Lower lobe of right lung (tissue), 2 donors: ENCODE measurements at regions not wholly inside any gene's neighbourhood (a gene's known extent, or its start where the extent isn't known, plus 50 kb on each side); places are given as distances from the start of the nearest gene placed in this dataset.

Experiments used
- ATAC-seq, 2 donors: fragments of 200-7000 bp; cut with Tn5 transposase; one replicate each; pipeline ENCODE4 v1.9.1; 2020 to 2022; ENCODE audit warnings: mild to moderate bottlenecking in 2 of 2, moderate library complexity in 2 of 2
- DNase-seq: peaks from one replicate; pipeline ENCODE4 v3.0.0-alpha.2; 2020
- H3K27ac ChIP-seq: fragments of 200-600 bp; one replicate; pipeline ENCODE4 v1.8.0; 2022
- H3K27me3 ChIP-seq: fragments of 200-600 bp; one replicate; pipeline ENCODE4 v1.8.0; 2022; ENCODE audit warnings: low read depth
- H3K36me3 ChIP-seq: fragments of 200-600 bp; one replicate; pipeline ENCODE4 v1.8.0; 2022; ENCODE audit warnings: mild to moderate bottlenecking
- H3K4me1 ChIP-seq: fragments of 200-600 bp; one replicate; pipeline ENCODE4 v1.8.0; 2022
- H3K4me3 ChIP-seq: fragments of 200-600 bp; one replicate; pipeline ENCODE4 v1.8.0; 2022; ENCODE audit warnings: mild to moderate bottlenecking
- H3K9me3 ChIP-seq: fragments of 200-600 bp; one replicate; pipeline ENCODE4 v1.8.0; 2022
- intact Hi-C: fragments of 100-400 bp; cut with DNase I; formaldehyde crosslinking; loops from one replicate; pipeline ENCODE4 v1.11.0; 2022
- TF ChIP-seq, protein P1 (sequence below): fragments of 200-600 bp; IDR thresholded peaks from one replicate; pipeline ENCODE4 v1.8.0; 2022; ENCODE audit warnings: antibody characterized with exemption, mild to moderate bottlenecking
- donor health status: DM: no; HTN: yes; CAD: no; lungs with severe emphysema.

DNA sequence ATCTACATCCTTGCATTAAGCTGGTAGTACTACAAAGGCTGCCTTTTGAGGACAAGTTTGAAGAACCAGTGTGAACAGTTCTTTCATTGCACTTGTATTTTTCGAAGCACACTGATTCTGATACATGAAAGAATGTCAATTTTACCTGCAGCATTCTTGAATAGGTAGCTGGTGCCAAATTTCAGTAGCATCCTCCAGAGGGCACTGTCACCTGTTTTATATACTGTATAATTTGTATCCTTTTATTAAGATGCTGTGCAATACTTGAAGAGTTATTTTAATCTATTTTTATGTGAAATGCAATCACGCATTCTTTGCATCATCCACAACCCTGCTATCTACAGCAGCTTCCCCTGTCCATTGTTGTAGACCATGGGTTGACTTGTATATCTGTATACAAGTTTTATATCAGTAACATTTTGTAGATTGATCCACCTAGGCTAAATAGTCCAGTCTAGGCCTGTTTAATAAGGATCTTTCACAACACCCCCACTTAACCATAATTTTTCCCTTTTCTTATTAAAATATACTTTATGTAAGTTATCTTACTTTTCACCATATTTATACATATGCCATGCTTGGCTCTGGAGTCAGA lies 325.7 kb downstream of the PCDH7 start:
- ATAC-seq, result no peak
- Histone ChIP-seq H3K4me1 (no peaks in the 10 kb centered on the region), H3K27ac (no peak overlapping the region), H3K4me3 (no peak overlapping the region), H3K9me3 (no peaks in the 10 kb centered on the region), H3K27me3 (no peaks in the 10 kb centered on the region), H3K36me3 (no peaks in the 10 kb centered on the region)
- intact Hi-C loops, result no loop called here
- DNase-seq, result no peak
- TF ChIP-seq, protein P1, sequence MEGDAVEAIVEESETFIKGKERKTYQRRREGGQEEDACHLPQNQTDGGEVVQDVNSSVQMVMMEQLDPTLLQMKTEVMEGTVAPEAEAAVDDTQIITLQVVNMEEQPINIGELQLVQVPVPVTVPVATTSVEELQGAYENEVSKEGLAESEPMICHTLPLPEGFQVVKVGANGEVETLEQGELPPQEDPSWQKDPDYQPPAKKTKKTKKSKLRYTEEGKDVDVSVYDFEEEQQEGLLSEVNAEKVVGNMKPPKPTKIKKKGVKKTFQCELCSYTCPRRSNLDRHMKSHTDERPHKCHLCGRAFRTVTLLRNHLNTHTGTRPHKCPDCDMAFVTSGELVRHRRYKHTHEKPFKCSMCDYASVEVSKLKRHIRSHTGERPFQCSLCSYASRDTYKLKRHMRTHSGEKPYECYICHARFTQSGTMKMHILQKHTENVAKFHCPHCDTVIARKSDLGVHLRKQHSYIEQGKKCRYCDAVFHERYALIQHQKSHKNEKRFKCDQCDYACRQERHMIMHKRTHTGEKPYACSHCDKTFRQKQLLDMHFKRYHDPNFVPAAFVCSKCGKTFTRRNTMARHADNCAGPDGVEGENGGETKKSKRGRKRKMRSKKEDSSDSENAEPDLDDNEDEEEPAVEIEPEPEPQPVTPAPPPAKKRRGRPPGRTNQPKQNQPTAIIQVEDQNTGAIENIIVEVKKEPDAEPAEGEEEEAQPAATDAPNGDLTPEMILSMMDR, result peak; percentile 38

DNA sequence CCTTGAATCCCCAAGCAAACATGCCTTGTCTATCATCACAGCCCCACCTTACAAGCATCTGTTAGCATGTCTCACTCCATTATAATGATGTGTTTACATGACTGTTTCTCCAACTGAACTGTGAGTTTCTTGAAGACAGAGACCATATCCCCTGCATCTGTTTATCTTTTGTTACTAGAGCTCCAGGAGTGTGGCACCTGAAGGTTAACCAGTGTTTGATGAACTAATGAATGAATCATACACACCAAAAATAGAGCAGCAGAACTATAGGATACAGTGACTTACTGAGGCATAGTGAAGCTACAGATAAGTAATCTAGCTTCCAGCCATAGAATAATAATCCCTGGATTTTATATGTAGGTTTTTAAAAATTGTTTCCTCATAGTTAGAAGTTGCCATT lies 331.0 kb downstream of the PCDH7 start:
- ATAC-seq, result no peak
- H3K36me3 ChIP-seq, result no peaks in the 10 kb centered on the region
- H3K9me3 ChIP-seq, result no peaks in the 10 kb centered on the region
- H3K4me1 ChIP-seq, result no peaks in the 10 kb centered on the region
- DNase-seq, result no peak
- TF ChIP-seq, protein P1, result no peak
- intact Hi-C loops, result no loop called here
- no peaks in the 10 kb centered on the region for H3K27me3 ChIP-seq
- no peak overlapping the region for H3K27ac ChIP-seq
- no peak overlapping the region for H3K4me3 ChIP-seq

DNA sequence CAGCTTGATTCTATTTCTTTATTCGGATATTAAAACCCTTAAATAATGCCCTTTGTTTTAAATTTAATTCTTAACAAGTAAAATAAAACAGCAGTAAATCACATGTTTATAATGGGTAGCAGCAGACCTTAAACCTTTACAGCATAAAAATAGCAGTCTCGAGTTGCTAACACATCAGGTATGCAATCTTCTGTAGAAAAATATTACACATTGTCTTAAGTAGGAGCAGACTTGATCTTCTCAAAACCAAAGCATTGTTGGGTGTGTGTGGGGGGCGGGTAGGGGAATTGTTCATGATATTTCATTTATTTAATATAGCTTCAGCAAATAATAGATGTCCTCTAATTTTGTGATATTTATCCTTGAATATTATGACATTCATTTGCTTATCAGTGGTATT lies 331.4 kb downstream of the PCDH7 start:
- intact Hi-C loops, result no loop called here
- Histone ChIP-seq H3K4me1 (no peaks in the 10 kb centered on the region), H3K27me3 (no peaks in the 10 kb centered on the region), H3K27ac (no peak overlapping the region), H3K36me3 (no peaks in the 10 kb centered on the region), H3K4me3 (no peak overlapping the region), H3K9me3 (no peaks in the 10 kb centered on the region)
- no peak for ATAC-seq
- TF ChIP-seq, protein P1, result no peak
- DNase-seq, result no peak

DNA sequence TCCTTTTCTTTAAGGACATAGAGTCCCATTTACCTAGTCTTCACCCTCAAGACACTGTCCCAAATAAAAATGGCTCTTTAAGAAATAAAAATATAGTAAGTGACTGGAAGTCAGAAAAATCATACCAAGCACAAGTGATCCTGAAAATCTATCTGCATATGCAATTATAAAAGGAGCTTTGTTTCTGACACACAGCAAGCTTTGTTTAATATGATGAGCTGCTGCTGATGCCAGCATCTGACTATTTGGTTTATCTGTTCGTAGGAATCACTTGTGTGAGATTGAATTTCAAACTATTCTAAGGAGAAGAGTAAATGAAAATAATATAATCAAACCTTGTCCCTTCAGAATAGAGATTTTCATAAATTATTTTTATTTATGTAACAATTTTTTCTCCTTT lies 332.4 kb downstream of the PCDH7 start:
- Histone ChIP-seq H3K9me3 (no peaks in the 10 kb centered on the region), H3K36me3 (no peaks in the 10 kb centered on the region), H3K27ac (no peak overlapping the region), H3K4me3 (no peak overlapping the region), H3K27me3 (no peaks in the 10 kb centered on the region), H3K4me1 (no peaks in the 10 kb centered on the region)
- ATAC-seq, result no peak
- TF ChIP-seq, protein P1, result no peak
- intact Hi-C loops, result no loop called here
- no peak for DNase-seq

DNA sequence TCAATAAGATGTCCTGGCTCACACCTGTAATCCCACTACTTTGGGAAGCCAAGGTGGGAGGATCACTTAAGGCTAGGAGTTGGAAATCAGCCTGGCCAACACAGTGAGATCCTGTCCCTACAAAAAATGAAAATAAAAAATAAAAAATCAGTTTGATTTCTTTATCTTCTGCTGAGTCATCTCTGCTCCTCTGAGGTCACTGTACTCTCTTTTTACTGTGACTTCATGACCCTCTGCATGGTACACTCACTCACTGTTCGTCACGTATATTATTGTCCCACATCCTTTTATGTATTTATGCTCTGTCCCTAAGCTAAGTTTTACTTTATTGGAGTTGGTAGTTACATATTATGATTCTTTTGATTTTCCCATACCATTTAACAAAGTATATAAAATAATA lies 333.3 kb downstream of the PCDH7 start:
- H3K4me3 ChIP-seq, result no peak overlapping the region
- no peak overlapping the region for H3K27ac ChIP-seq
- no peaks in the 10 kb centered on the region for H3K36me3 ChIP-seq
- TF ChIP-seq, protein P1, result no peak
- H3K4me1 ChIP-seq, result no peaks in the 10 kb centered on the region
- no peaks in the 10 kb centered on the region for H3K9me3 ChIP-seq
- no peaks in the 10 kb centered on the region for H3K27me3 ChIP-seq
- DNase-seq (no peak), ATAC-seq (no peak)
- intact Hi-C loops, result no loop called here

DNA sequence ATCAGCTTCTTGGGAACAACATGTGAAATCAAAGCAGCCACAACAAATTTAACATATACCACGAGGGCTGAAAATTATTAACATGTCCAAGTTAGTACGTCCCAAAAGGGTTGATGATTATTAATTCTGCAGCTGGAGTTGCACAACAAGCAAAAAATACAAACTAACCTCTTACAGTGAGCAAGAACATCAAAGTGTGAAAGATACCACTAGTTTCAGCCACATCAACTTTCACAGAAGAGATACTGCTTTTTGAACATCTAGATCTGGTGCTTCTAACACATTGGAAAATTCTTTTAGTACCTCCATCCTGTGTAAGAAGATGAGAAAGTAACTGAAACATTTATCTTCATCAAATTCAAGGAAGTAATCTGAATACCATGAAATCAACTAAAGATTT lies 334.1 kb downstream of the PCDH7 start:
- Histone ChIP-seq H3K27me3 (no peaks in the 10 kb centered on the region), H3K27ac (no peak overlapping the region), H3K9me3 (no peaks in the 10 kb centered on the region), H3K36me3 (no peaks in the 10 kb centered on the region), H3K4me3 (no peak overlapping the region), H3K4me1 (no peaks in the 10 kb centered on the region)
- no peak for ATAC-seq
- intact Hi-C loops, result no loop called here
- TF ChIP-seq, protein P1, result no peak
- DNase-seq, result no peak
